Hepatocyte (in vitro differentiated cells): ENCODE measurements at regions not wholly inside any gene's neighbourhood (a gene's known extent, or its start where the extent isn't known, plus 50 kb on each side); places are given as distances from the start of the nearest gene placed in this dataset.
"Not testable (repeated sequence)": the region's sequence is repeated elsewhere in the genome, so short reads cannot be mapped to it uniquely, and the experiment has no call there.

ENCODE experiments used
- EZH2 ChIP-seq: fragments of 200-600 bp; sonication (generic); IDR thresholded peaks from 2 replicates; pipeline ENCODE4 v1.6.1; 2016; ENCODE audit warnings: antibody characterized with exemption, mild to moderate bottlenecking, borderline replicate concordance
- TF ChIP-seq, protein P1 (sequence below): fragments of 200-600 bp; sonication (generic); IDR thresholded peaks from 2 replicates; pipeline ENCODE4 v1.5.1; 2016; ENCODE audit warnings: antibody characterized with exemption, mild to moderate bottlenecking; ENCODE audit not compliant: poor library complexity

DNA sequence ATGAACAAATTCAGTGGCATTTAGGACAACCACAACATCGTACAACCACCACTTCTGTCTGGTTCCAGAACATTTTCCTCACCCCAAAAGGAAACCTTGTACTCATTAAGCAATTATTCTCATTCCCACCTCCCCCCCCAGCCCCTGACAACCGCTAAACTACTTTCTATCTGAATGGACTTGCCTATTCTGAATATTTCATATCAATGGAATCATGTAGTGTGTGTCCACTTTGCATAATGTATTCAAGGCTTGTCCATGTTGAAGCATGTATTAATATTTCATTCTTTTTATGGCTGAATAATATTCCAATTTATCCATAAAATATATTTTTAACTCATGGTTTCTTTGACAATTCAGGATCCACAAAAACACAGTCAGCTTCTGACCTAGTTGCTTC, 307.2 kb upstream of the PLGLB2 start:
- not testable (repeated sequence) for TF ChIP-seq EZH2
- TF ChIP-seq, protein P1, sequence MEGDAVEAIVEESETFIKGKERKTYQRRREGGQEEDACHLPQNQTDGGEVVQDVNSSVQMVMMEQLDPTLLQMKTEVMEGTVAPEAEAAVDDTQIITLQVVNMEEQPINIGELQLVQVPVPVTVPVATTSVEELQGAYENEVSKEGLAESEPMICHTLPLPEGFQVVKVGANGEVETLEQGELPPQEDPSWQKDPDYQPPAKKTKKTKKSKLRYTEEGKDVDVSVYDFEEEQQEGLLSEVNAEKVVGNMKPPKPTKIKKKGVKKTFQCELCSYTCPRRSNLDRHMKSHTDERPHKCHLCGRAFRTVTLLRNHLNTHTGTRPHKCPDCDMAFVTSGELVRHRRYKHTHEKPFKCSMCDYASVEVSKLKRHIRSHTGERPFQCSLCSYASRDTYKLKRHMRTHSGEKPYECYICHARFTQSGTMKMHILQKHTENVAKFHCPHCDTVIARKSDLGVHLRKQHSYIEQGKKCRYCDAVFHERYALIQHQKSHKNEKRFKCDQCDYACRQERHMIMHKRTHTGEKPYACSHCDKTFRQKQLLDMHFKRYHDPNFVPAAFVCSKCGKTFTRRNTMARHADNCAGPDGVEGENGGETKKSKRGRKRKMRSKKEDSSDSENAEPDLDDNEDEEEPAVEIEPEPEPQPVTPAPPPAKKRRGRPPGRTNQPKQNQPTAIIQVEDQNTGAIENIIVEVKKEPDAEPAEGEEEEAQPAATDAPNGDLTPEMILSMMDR, result not testable (repeated sequence)
